ENCODE measurements at regions not wholly inside any gene's neighbourhood (a gene's known extent, or its start where the extent isn't known, plus 50 kb on each side); places are given as distances from the start of the nearest gene placed in this dataset.

GRCh38 chr14:30158299-30158698 is 230.7 kb upstream of the PRKD1 start:
- Mint-ChIP-seq H3K4me3 (ENCODE audit: unreplicated experiment) (no peak overlapping the region), H3K36me3 (ENCODE audit: low read depth, unreplicated experiment) (no peaks in the 10 kb centered on the region), H3K27me3 (ENCODE audit: low read depth, unreplicated experiment) (peaks cover under 1% of the 10 kb centered on the region), H3K4me1 (ENCODE audit: low read depth, unreplicated experiment) (no peaks in the 10 kb centered on the region), H3K9me3 (ENCODE audit: unreplicated experiment) (no peaks in the 10 kb centered on the region), H3K27ac (ENCODE audit: unreplicated experiment) (no peak overlapping the region)
- no peak overlapping the region for H3K27ac ChIP-seq (ENCODE audit: low read depth, low read length)
- FAIRE-seq: no peak
- no peaks in the 10 kb centered on the region for H3K79me2 ChIP-seq (ENCODE audit: insufficient read depth, low read length)
- no peak overlapping the region for H3K4me3 ChIP-seq (ENCODE audit: insufficient read depth, low read depth, low read length)
- no peaks in the 10 kb centered on the region for H3K36me3 ChIP-seq (ENCODE audit: insufficient read depth, low read length)
- no peaks in the 10 kb centered on the region for H3K27me3 ChIP-seq (ENCODE audit: insufficient read depth, low read length)
- H3K9me3 ChIP-seq (ENCODE audit: insufficient read depth, low read depth, low read length): no peaks in the 10 kb centered on the region
- no peaks in the 10 kb centered on the region for H3K4me1 ChIP-seq (ENCODE audit: insufficient read depth, low read length)
- TF ChIP-seq CTCF (IDR thresholded peaks at IDR 0.05; ENCODE audit: insufficient read depth, low read depth, low read length) (no peak), EZH2 (IDR thresholded peaks at IDR 0.05; ENCODE audit: insufficient read depth, low read length) (no peak)
- no peaks in the 10 kb centered on the region for H4K20me1 ChIP-seq (ENCODE audit: insufficient read depth, low read length)
- DNase-seq (ENCODE audit: low read depth): no peak
- no peak overlapping the region for H3K4me2 ChIP-seq (ENCODE audit: low read length)
- no peak overlapping the region for H2AFZ ChIP-seq (ENCODE audit: low read depth, low read length)
- H3K9ac ChIP-seq (ENCODE audit: low read length): no peak overlapping the region

- no peak overlapping the region for H2AFZ ChIP-seq (ENCODE audit: low read depth, low read length)
- no peaks in the 10 kb centered on the region for H3K36me3 ChIP-seq (ENCODE audit: insufficient read depth, low read length)
- peaks cover 1% of the 10 kb centered on the region for H3K27me3 Mint-ChIP-seq (ENCODE audit: low read depth, unreplicated experiment)
These were observed 231.7 kb upstream of the PRKD1 start for GRCh38 chr14:30159374-30159773.

More at GRCh38 chr14:30159374-30159773, 231.7 kb upstream of the PRKD1 start:
- no peaks in the 10 kb centered on the region for H3K36me3 Mint-ChIP-seq (ENCODE audit: low read depth, unreplicated experiment)
- no peaks in the 10 kb centered on the region for H3K9me3 Mint-ChIP-seq (ENCODE audit: unreplicated experiment)
- H3K9me3 ChIP-seq (ENCODE audit: insufficient read depth, low read depth, low read length): no peaks in the 10 kb centered on the region
- H3K27me3 ChIP-seq (ENCODE audit: insufficient read depth, low read length): no peaks in the 10 kb centered on the region
- no peaks in the 10 kb centered on the region for H3K4me1 Mint-ChIP-seq (ENCODE audit: low read depth, unreplicated experiment)
- no peak overlapping the region for H3K27ac ChIP-seq (ENCODE audit: low read depth, low read length)
- H3K4me2 ChIP-seq (ENCODE audit: low read length): no peak overlapping the region
- no peak for DNase-seq (ENCODE audit: low read depth)
- H3K9ac ChIP-seq (ENCODE audit: low read length): no peak overlapping the region
- no peaks in the 10 kb centered on the region for H3K79me2 ChIP-seq (ENCODE audit: insufficient read depth, low read length)
- no peak for FAIRE-seq
- no peaks in the 10 kb centered on the region for H4K20me1 ChIP-seq (ENCODE audit: insufficient read depth, low read length)
- H3K4me3 Mint-ChIP-seq (ENCODE audit: unreplicated experiment): no peak overlapping the region
- H3K4me1 ChIP-seq (ENCODE audit: insufficient read depth, low read length): no peaks in the 10 kb centered on the region
- TF ChIP-seq CTCF (IDR thresholded peaks at IDR 0.05; ENCODE audit: insufficient read depth, low read depth, low read length): no peak
- TF ChIP-seq EZH2 (IDR thresholded peaks at IDR 0.05; ENCODE audit: insufficient read depth, low read length): no peak
- no peak overlapping the region for H3K27ac Mint-ChIP-seq (ENCODE audit: unreplicated experiment)
- H3K4me3 ChIP-seq (ENCODE audit: insufficient read depth, low read depth, low read length): no peak overlapping the region

Data from astrocyte (in vitro differentiated cells and primary cell).